MM.1S (cell line): ENCODE measurements at regions not wholly inside any gene's neighbourhood (a gene's known extent, or its start where the extent isn't known, plus 50 kb on each side); places are given as distances from the start of the nearest gene placed in this dataset.

ENCODE experiments used
- CTCF ChIP-seq: fragments of 300-600 bp; sonication (generic); IDR thresholded peaks from 2 replicates; pipeline ENCODE4 v1.5.1; 2016; ENCODE audit warnings: antibody characterized with exemption, low read length, mixed read lengths
- EZH2 ChIP-seq: fragments of 300-600 bp; sonication (generic); optimal IDR thresholded peaks from 2 replicates; pipeline ENCODE3; 2017; ENCODE audit warnings: low read depth, mild to moderate bottlenecking, antibody characterized with exemption, low read length, mixed read lengths

- TF ChIP-seq CTCF (no peak), EZH2 (no peak)
Observed at GRCh38 chr12:115571027-115571426, 706.5 kb downstream of the MED13L start.
